SK-N-SH (cell line): ENCODE measurements at regions not wholly inside any gene's neighbourhood (a gene's known extent, or its start where the extent isn't known, plus 50 kb on each side); places are given as distances from the start of the nearest gene placed in this dataset.

Experiments
- CTCF ChIA-PET: fragments of 300-600, 350-600 bp; formaldehyde crosslinking; extraction: SDS; loops from one replicate; lab custom pipeline; 2021; lab: Yijun Ruan, JAX
- POLR2A ChIA-PET: fragments of 350-600 bp; sonication (Branson Sonifier 250); formaldehyde crosslinking; extraction: SDS; loops from one replicate; lab custom pipeline; 2020; ENCODE audit warnings: antibody characterized with exemption, inconsistent platforms; lab: Yijun Ruan, JAX
- DNase-seq: peaks from one replicate; pipeline ENCODE4 v3.0.0; 2012
- H2AFZ ChIP-seq: fragments of 200-600 bp; sonication (generic); 2 replicates; pipeline ENCODE4 v1.8.1; 2016; ENCODE audit warnings: antibody characterized with exemption, mild to moderate bottlenecking, low read depth
- H3F3A ChIP-seq: fragments of 200-600 bp; sonication (generic); replicated peaks from 2 replicates; pipeline ENCODE3; 2016; ENCODE audit warnings: antibody characterized with exemption, mild to moderate bottlenecking; ENCODE audit not compliant: insufficient read depth
- H3K27ac ChIP-seq, 2 experiments: fragments of 200-500 bp in 1 of 2; fragments of 200-600 bp in 1 of 2; sonication (Bioruptor generic) in 1 of 2; sonication (generic), shearing (Covaris generic) in 1 of 2; 2 replicates each; pipeline versions ENCODE4 v1.5.1 to v1.6.1; 2014 to 2016; ENCODE audit warnings: low read depth in 2 of 2, inconsistent platforms in 1 of 2, low read length in 1 of 2, mild to moderate bottlenecking in 1 of 2, mixed read lengths in 1 of 2
- H3K27me3 ChIP-seq: fragments of 200-600 bp; sonication (generic), shearing (Covaris generic); 2 replicates; pipeline ENCODE4 v1.6.1; 2016; ENCODE audit warnings: mixed run types; ENCODE audit not compliant: insufficient read depth
- H3K36me3 ChIP-seq, 2 experiments: fragments of 200-500 bp in 1 of 2; fragments of 200-600 bp in 1 of 2; sonication (Bioruptor generic) in 1 of 2; sonication (generic) in 1 of 2; replicated peaks in 1 of 2; 2 replicates each; pipeline versions ENCODE3 to v1.5.1; 2014 to 2016; ENCODE audit warnings: low read length in 1 of 2, mild to moderate bottlenecking in 1 of 2; ENCODE audit not compliant: insufficient read depth in 2 of 2, control insufficient read depth in 1 of 2
- H3K4me1 ChIP-seq, 2 experiments: fragments of 200-500 bp in 1 of 2; fragments of 200-600 bp in 1 of 2; sonication (Bioruptor generic) in 1 of 2; sonication (generic), shearing (Covaris generic) in 1 of 2; 2 replicates each; pipeline versions ENCODE4 v1.5.1 to v1.6.1; 2014 to 2016; ENCODE audit warnings: low read depth in 1 of 2, low read length in 1 of 2, mixed run types in 1 of 2; ENCODE audit not compliant: insufficient read depth in 2 of 2, control insufficient read depth in 1 of 2
- H3K4me2 ChIP-seq: fragments of 200-600 bp; sonication (generic), shearing (Covaris generic); 2 replicates; pipeline ENCODE4 v1.6.1; 2017; ENCODE audit warnings: mixed run types
- H3K4me3 ChIP-seq, 2 experiments: fragments of 200-500 bp in 1 of 2; fragments of 200-600 bp in 1 of 2; sonication (Bioruptor generic) in 1 of 2; sonication (generic), shearing (Covaris generic) in 1 of 2; 2 replicates each; pipeline versions ENCODE4 v1.5.1 to v1.8.1; 2014 to 2016; ENCODE audit warnings: low read depth in 2 of 2, inconsistent platforms in 1 of 2, low read length in 1 of 2, mild to moderate bottlenecking in 1 of 2, mixed read lengths in 1 of 2, moderate library complexity in 1 of 2
- H3K79me2 ChIP-seq: fragments of 200-600 bp; sonication (generic); 2 replicates; pipeline ENCODE4 v1.8.1; 2017; ENCODE audit warnings: mild to moderate bottlenecking; ENCODE audit not compliant: insufficient read depth
- H3K9ac ChIP-seq: fragments of 200-600 bp; sonication (generic); 2 replicates; pipeline ENCODE4 v1.6.1; 2017; ENCODE audit warnings: mixed run types
- H3K9me2 ChIP-seq: fragments of 200-600 bp; sonication (generic); 2 replicates; pipeline ENCODE4 v1.6.1; 2017; ENCODE audit warnings: mixed run types
- H3K9me3 ChIP-seq: fragments of 200-600 bp; sonication (generic); 2 replicates; pipeline ENCODE4 v1.6.1; 2017; ENCODE audit warnings: mixed run types, mild to moderate bottlenecking, moderate library complexity
- H4K20me1 ChIP-seq: fragments of 200-600 bp; sonication (generic); 2 replicates; pipeline ENCODE4 v1.6.1; 2017; ENCODE audit warnings: mild to moderate bottlenecking, mixed run types; ENCODE audit not compliant: insufficient read depth
- CHD2 ChIP-seq: fragments of 150-350 bp; IDR thresholded peaks from 2 replicates; pipeline ENCODE4 v1.6.1; 2018; ENCODE audit warnings: low read length; ENCODE audit not compliant: partially characterized antibody
- ELF1 ChIP-seq: IDR thresholded peaks from 2 replicates; pipeline ENCODE4 v1.4.0; 2012
- EP300 ChIP-seq, 2 experiments: IDR thresholded peaks; 2 replicates each; pipeline versions ENCODE4 v1.4.0 to v1.6.1; 2012; ENCODE audit warnings: borderline replicate concordance in 1 of 2, low read depth in 1 of 2, low read length in 1 of 2
- EZH2phosphoT487 ChIP-seq: fragments of 200-600 bp; sonication (generic); IDR thresholded peaks from 2 replicates; pipeline ENCODE4 v1.6.1; 2017; ENCODE audit warnings: low read depth, mixed run types, mild to moderate bottlenecking, antibody characterized with exemption, moderate library complexity, borderline replicate concordance
- FOSL2 ChIP-seq: IDR thresholded peaks from 2 replicates; pipeline ENCODE4 v1.4.0; 2012; ENCODE audit warnings: low read depth, mild to moderate bottlenecking, moderate library complexity, borderline replicate concordance
- FOXJ3 ChIP-seq: sonication (generic); formaldehyde crosslinking; IDR thresholded peaks from 2 replicates; pipeline ENCODE4 v1.5.1; 2020; ENCODE audit warnings: mild to moderate bottlenecking, missing genetic modification reagents
- FOXM1 ChIP-seq: IDR thresholded peaks from 2 replicates; pipeline ENCODE4 v1.4.0; 2012; ENCODE audit warnings: low read depth, mild to moderate bottlenecking
- GABPA ChIP-seq: IDR thresholded peaks from 2 replicates; pipeline ENCODE4 v1.4.0; 2012; ENCODE audit warnings: low read depth, mild to moderate bottlenecking
- JUND ChIP-seq: IDR thresholded peaks from 2 replicates; pipeline ENCODE4 v1.4.0; 2012
- MAX ChIP-seq: IDR thresholded peaks from 2 replicates; pipeline ENCODE4 v1.4.0; 2012; ENCODE audit warnings: low read depth
- MEF2A ChIP-seq: IDR thresholded peaks from 2 replicates; pipeline ENCODE4 v1.4.0; 2012; ENCODE audit warnings: low read depth, borderline replicate concordance
- MXI1 ChIP-seq: IDR thresholded peaks from 2 replicates; pipeline ENCODE4 v1.6.1; 2012; ENCODE audit warnings: mild to moderate bottlenecking, low read depth, low read length, improper control_type of control experiment
- NRF1 ChIP-seq: IDR thresholded peaks from 2 replicates; pipeline ENCODE4 v1.6.1; 2012; ENCODE audit warnings: low read depth, mild to moderate bottlenecking, low read length
- PBX3 ChIP-seq: IDR thresholded peaks from 2 replicates; pipeline ENCODE4; 2012
- RCOR1 ChIP-seq: fragments of 150-350 bp; IDR thresholded peaks from 2 replicates; pipeline ENCODE4 v1.6.1; 2017; ENCODE audit warnings: antibody characterized with exemption, low read length
- REST ChIP-seq: IDR thresholded peaks from 2 replicates; pipeline ENCODE4 v1.6.1; 2012; ENCODE audit warnings: mild to moderate bottlenecking, low read depth, low read length, moderate library complexity
- RFX5 ChIP-seq: IDR thresholded peaks from 2 replicates; pipeline ENCODE4 v1.6.1; 2012; ENCODE audit warnings: mild to moderate bottlenecking, improper control_type of control experiment, low read length
- SMC3 ChIP-seq: IDR thresholded peaks from 2 replicates; pipeline ENCODE4 v1.6.1; 2012; ENCODE audit warnings: low read depth, low read length, improper control_type of control experiment
- TAF1 ChIP-seq: IDR thresholded peaks from 2 replicates; pipeline ENCODE4 v1.6.1; 2012; ENCODE audit warnings: low read depth, mild to moderate bottlenecking, low read length, moderate library complexity, borderline replicate concordance
- YY1 ChIP-seq: IDR thresholded peaks from 2 replicates; pipeline ENCODE4 v1.4.0; 2012; ENCODE audit warnings: low read depth, mild to moderate bottlenecking
- ZBTB33 ChIP-seq: IDR thresholded peaks from 2 replicates; pipeline ENCODE4 v1.4.0; 2012; ENCODE audit warnings: low read depth, borderline replicate concordance
- WGBS: methylation state at CpG from one replicate; pipeline ENCODE4 v1.1.6; 2017; ENCODE audit warnings: low lambda C conversion rate; 5-methylcytosine and 5-hydroxymethylcytosine counted together

- Histone ChIP-seq H2AFZ (no peak overlapping the region), H3K9me2 (no peaks in the 10 kb centered on the region), H3K79me2 (no peaks in the 10 kb centered on the region), H3K4me3 (no peak overlapping the region), H3K9me3 (no peaks in the 10 kb centered on the region), H4K20me1 (no peaks in the 10 kb centered on the region), H3F3A (no peaks in the 10 kb centered on the region), H3K4me1 (no peaks in the 10 kb centered on the region), H3K27me3 (no peaks in the 10 kb centered on the region), H3K27ac (no peak overlapping the region), H3K9ac (no peak overlapping the region), H3K36me3 (no peaks in the 10 kb centered on the region), H3K4me2 (no peak overlapping the region)
- WGBS = 56% methylated on average over 6 of the region's 6 CpGs
- DNase-seq = no peak
- TF ChIP-seq FOSL2 (no peak), JUND (no peak), MAX (no peak), TAF1 (no peak), EP300 (IDR thresholded peaks at IDR 0.05; ENCODE audit: borderline replicate concordance in 1 of 2, low read depth in 1 of 2, low read length in 1 of 2) (no peak), PBX3 (no peak), MXI1 (no peak), FOXJ3 (CRISPR knock-in tag) (no peak)
- ChIA-PET CTCF (no interaction called here), POLR2A (no interaction called here)
These were observed 97.4 kb upstream of the ARHGAP20 start for GRCh38 chr11:110809417-110810199.

- CTCF ChIA-PET = interaction anchor here (1.1 kb wide), 1 partner anchor 33 kb away, joined by 3 read pairs; no protein-coding TSS in a partner anchor
- TF ChIP-seq REST (no peak), ZBTB33 (no peak), FOXM1 (no peak), GABPA (no peak), CHD2 (no peak), YY1 (no peak), ELF1 (no peak), RCOR1 (no peak), TAF1 (no peak), MEF2A (no peak), NRF1 (no peak), MXI1 (no peak), RFX5 (no peak), EP300 (IDR thresholded peaks at IDR 0.05; ENCODE audit: borderline replicate concordance in 1 of 2, low read depth in 1 of 2, low read length in 1 of 2) (no peak), SMC3 (no peak), EZH2phosphoT487 (no peak), MAX (no peak)
These were observed 96.0 kb upstream of the ARHGAP20 start for GRCh38 chr11:110808248-110808647.

More at GRCh38 chr11:110808248-110808647, 96.0 kb upstream of the ARHGAP20 start:
- POLR2A ChIA-PET = no interaction called here
- no peak for DNase-seq
- no peak overlapping the region for H3K27ac ChIP-seq
- H3K9me2 ChIP-seq = no peaks in the 10 kb centered on the region
- no peaks in the 10 kb centered on the region for H3K36me3 ChIP-seq
- no peaks in the 10 kb centered on the region for H3K79me2 ChIP-seq
- no peaks in the 10 kb centered on the region for H3K4me1 ChIP-seq
- H2AFZ ChIP-seq = no peak overlapping the region
- no peak overlapping the region for H3K9ac ChIP-seq
- H3K4me3 ChIP-seq = no peak overlapping the region
- H3K9me3 ChIP-seq = no peaks in the 10 kb centered on the region
- no peak overlapping the region for H3K4me2 ChIP-seq
- no peaks in the 10 kb centered on the region for H3K27me3 ChIP-seq
- no peaks in the 10 kb centered on the region for H3F3A ChIP-seq
- 74% methylated on average over 6 of the region's 6 CpGs for WGBS
- no peaks in the 10 kb centered on the region for H4K20me1 ChIP-seq
